ENCODE measurements at regions not wholly inside any gene's neighbourhood (a gene's known extent, or its start where the extent isn't known, plus 50 kb on each side); places are given as distances from the start of the nearest gene placed in this dataset.

DNA sequence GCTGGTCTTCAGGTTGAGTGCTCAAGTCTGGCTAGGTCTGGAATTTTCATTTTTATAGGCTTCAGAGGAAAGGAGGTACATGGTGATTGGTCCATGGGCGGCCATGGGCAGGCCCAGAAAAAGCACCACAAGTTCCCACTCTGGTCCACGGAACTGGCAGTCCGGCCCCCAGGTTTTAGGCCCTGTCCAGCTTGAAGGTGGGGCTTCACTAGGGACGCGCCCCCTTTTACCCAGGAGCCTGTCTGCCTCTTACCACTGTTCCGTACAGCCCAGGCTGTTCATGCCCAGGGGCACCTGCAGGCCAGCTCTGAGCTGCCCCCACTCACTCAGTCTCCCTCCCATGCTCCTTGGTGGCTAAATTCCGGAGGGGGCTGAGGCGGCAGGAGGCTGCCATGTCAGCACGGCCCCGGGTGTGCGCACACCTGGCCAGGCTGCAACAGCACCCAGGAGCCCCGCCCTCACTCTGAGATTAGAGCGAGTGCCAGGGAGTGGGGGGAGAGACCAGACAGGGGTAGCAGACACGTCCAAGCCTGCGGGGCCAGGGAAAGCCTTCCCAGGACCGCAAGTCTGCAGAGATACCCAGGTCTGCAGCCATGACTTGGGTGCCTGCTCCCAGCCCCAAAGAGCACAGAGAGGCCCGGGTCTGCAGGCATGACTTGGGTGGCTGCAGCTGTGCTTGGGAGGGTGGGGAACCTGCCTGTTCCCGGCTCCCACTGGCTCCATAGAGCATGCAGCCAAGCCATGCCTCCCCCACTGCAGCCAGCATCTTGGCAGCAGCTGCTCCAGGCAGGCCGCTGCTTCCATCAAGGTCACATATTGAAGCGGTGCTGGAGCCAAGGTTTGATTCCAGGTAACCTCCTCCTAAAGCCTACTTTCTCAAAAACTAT is 390.2 kb upstream of the SGCD start:
- Histone ChIP-seq H3K4me3 (ENCODE audit: low read depth, low read length) (no peak overlapping the region), H3K9me3 (ENCODE audit: severe bottlenecking) (no peaks in the 10 kb centered on the region), H3K27me3 (ENCODE audit: insufficient read depth, low read depth, severe bottlenecking) (no peaks in the 10 kb centered on the region), H3K36me3 (no peaks in the 10 kb centered on the region), H3K27ac (no peak overlapping the region)
- TF ChIP-seq, protein P1, sequence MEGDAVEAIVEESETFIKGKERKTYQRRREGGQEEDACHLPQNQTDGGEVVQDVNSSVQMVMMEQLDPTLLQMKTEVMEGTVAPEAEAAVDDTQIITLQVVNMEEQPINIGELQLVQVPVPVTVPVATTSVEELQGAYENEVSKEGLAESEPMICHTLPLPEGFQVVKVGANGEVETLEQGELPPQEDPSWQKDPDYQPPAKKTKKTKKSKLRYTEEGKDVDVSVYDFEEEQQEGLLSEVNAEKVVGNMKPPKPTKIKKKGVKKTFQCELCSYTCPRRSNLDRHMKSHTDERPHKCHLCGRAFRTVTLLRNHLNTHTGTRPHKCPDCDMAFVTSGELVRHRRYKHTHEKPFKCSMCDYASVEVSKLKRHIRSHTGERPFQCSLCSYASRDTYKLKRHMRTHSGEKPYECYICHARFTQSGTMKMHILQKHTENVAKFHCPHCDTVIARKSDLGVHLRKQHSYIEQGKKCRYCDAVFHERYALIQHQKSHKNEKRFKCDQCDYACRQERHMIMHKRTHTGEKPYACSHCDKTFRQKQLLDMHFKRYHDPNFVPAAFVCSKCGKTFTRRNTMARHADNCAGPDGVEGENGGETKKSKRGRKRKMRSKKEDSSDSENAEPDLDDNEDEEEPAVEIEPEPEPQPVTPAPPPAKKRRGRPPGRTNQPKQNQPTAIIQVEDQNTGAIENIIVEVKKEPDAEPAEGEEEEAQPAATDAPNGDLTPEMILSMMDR (IDR thresholded peaks at IDR 0.05; ENCODE audit: low read depth, low read length): no peak
- DNase-seq: no peak

DNA sequence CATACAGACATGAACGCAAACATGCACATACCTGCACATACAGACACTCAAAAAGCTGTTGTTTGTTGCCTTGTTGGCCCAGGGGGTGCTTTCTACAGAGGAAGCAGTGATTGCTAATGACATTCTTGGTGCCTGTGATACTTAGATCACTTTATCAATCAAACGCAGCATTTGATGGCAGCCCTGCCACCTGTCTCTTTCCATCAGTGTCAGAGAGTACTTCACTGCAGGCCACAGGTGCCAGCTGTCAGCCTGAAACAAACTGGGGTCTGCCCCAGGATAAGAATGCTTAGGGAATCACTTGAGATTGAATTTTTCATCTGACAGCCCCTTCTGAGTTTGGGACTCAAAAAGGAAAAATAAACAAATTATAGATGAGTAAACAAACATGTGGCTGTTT is 388.9 kb upstream of the SGCD start:
- TF ChIP-seq, protein P1 (IDR thresholded peaks at IDR 0.05; ENCODE audit: low read depth, low read length): no peak
- Histone ChIP-seq H3K27me3 (ENCODE audit: insufficient read depth, low read depth, severe bottlenecking) (no peaks in the 10 kb centered on the region), H3K27ac (no peak overlapping the region), H3K9me3 (ENCODE audit: severe bottlenecking) (no peaks in the 10 kb centered on the region), H3K4me3 (ENCODE audit: low read depth, low read length) (no peak overlapping the region), H3K36me3 (no peaks in the 10 kb centered on the region)
- no peak for DNase-seq

DNA sequence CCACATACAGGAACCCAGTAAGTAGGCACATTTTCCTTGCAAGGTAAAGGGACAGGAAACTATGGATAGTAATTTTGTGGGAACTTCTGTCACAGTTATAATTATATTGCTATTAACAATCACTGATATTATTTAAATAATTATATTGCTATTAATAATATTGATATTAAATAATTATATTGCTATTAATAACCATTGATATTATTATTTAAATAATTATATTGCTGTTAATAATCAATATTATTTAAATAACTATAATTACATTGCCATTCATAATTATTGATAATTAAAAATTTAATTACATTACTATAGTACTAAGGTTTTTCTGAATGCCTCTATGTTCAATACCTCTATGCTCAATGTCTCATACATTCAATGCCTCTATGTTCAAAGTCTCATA is 385.6 kb upstream of the SGCD start:
- no peak for DNase-seq
- Histone ChIP-seq H3K4me3 (ENCODE audit: low read depth, low read length) (no peak overlapping the region), H3K27ac (no peak overlapping the region), H3K9me3 (ENCODE audit: severe bottlenecking) (no peaks in the 10 kb centered on the region), H3K36me3 (no peaks in the 10 kb centered on the region), H3K27me3 (ENCODE audit: insufficient read depth, low read depth, severe bottlenecking) (no peaks in the 10 kb centered on the region)
- TF ChIP-seq, protein P1 (IDR thresholded peaks at IDR 0.05; ENCODE audit: low read depth, low read length): no peak

DNA sequence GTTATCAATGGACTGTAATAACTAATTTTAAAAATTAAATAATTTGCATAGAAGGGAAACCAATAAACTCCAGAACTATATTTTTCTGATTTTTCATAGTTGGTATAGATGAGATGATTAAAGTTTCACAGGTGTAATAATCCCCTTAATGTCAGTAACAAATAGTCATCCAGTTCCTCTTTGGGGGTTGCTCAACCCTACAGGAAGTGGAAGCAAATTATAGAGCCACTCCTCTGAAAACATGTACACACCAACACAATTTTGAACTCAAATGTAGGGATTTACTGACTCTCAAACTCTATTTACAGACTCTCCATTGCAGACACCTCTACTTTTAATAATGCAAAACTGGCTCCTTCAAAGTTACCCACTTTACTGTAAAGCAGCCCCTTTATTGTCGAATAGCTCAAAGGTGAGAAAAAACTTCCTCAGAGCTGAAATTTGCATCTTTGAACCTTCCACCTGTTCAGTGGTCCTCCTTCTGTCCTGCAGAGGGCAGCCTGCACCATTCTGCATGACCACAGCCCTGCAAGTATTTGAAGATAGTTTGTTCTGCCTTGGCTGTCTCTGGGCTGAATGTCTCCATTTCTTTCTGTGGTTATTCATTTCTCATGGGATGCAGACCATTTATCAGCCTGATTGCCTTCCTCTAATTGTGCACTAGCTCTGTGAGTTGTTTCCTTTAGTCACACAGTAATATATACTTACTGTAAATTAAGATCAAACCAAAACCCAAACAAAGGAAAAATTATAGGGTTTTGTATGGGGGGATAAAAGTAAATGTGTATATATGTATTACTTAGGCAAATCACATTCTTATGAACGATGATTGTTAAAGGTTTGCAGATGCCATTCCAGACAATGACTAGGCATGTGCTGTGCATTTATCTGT is 383.2 kb upstream of the SGCD start:
- Histone ChIP-seq H3K27ac (no peak overlapping the region), H3K36me3 (no peaks in the 10 kb centered on the region), H3K27me3 (ENCODE audit: insufficient read depth, low read depth, severe bottlenecking) (no peaks in the 10 kb centered on the region), H3K4me3 (ENCODE audit: low read depth, low read length) (no peak overlapping the region), H3K9me3 (ENCODE audit: severe bottlenecking) (no peaks in the 10 kb centered on the region)
- peak; percentile 73 for DNase-seq
- TF ChIP-seq, protein P1 (IDR thresholded peaks at IDR 0.05; ENCODE audit: low read depth, low read length): peak; percentile 81

DNA sequence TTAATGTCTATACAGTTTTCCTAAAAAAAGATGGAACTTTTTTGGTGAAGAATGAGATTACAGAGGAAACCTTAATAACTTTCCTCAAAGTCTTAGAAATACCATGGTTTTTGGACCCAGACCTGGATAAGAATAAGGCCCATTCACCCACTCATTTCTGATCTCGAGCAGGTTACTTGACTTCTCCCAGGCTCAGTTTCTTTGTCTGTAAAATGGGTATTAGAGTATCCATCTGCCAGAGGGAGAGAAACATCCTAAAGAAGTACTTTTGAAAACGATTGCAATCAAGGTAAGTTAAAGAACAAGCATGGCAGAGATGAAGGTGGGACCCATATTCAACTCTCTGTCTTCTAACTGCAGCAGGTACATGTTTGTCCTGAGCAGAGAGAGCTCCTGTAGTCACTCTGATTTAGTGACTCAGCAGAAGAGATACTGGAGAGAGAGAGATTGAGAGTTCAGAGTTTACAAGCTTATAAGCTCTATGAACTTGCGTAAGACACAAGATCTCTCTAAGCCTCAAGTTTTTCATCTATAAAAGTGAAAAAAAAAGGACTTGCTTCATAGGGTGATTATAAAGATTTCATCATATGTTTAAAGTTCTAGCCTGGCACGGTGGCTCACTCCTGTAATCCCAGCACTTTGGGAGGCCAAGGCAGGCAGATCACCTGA is 379.4 kb upstream of the SGCD start:
- H3K27ac ChIP-seq: no peak overlapping the region
- no peak overlapping the region for H3K4me3 ChIP-seq (ENCODE audit: low read depth, low read length)
- no peaks in the 10 kb centered on the region for H3K27me3 ChIP-seq (ENCODE audit: insufficient read depth, low read depth, severe bottlenecking)
- no peak for DNase-seq
- no peaks in the 10 kb centered on the region for H3K9me3 ChIP-seq (ENCODE audit: severe bottlenecking)
- no peaks in the 10 kb centered on the region for H3K36me3 ChIP-seq
- TF ChIP-seq, protein P1 (IDR thresholded peaks at IDR 0.05; ENCODE audit: low read depth, low read length): no peak

Data from WERI-Rb-1 (cell line).